Loucy (cell line): ENCODE measurements at regions not wholly inside any gene's neighbourhood (a gene's known extent, or its start where the extent isn't known, plus 50 kb on each side); places are given as distances from the start of the nearest gene placed in this dataset.

Experiments used
- CTCF ChIP-seq: fragments of 200-600 bp; sonication (generic); conservative IDR thresholded peaks from 2 replicates; pipeline ENCODE4 v1.5.1; 2014; ENCODE audit warnings: mild to moderate bottlenecking, antibody characterized with exemption, low read length
- EZH2phosphoT487 ChIP-seq: fragments of 200-600 bp; IDR thresholded peaks from 2 replicates; pipeline ENCODE4 v1.6.1; 2018; ENCODE audit warnings: antibody characterized with exemption, mild to moderate bottlenecking, moderate library complexity, borderline replicate concordance

GRCh38 chr4:148704291-148704690, 262.1 kb upstream of the NR3C2 start:
- TF ChIP-seq CTCF (no peak), EZH2phosphoT487 (no peak)
